HEK293T (cell line): ENCODE measurements at regions not wholly inside any gene's neighbourhood (a gene's known extent, or its start where the extent isn't known, plus 50 kb on each side); places are given as distances from the start of the nearest gene placed in this dataset.

Source experiments
- CTCF ChIA-PET: fragments of 350-600 bp; formaldehyde crosslinking; extraction: SDS; loops from one replicate; lab custom pipeline; 2021; ENCODE audit warnings: antibody characterized with exemption, inconsistent platforms; lab: Yijun Ruan, JAX
- POLR2A ChIA-PET: fragments of 350-600 bp; formaldehyde crosslinking; extraction: SDS; loops from one replicate; lab custom pipeline; 2020; ENCODE audit warnings: antibody characterized with exemption, inconsistent platforms; lab: Yijun Ruan, JAX
- DNase-seq: peaks from one replicate; pipeline ENCODE4 v3.0.0; 2012; ENCODE audit warnings: mixed read lengths; ENCODE audit errors: extremely low spot score
- ARNT ChIP-seq: fragments of 450-650 bp; IDR thresholded peaks from 2 replicates; pipeline ENCODE4 v1.6.1; 2017; ENCODE audit warnings: mild to moderate bottlenecking
- BHLHE40 ChIP-seq: fragments of 450-650 bp; IDR thresholded peaks from 2 replicates; pipeline ENCODE4 v1.6.1; 2016; ENCODE audit warnings: mild to moderate bottlenecking, moderate library complexity, borderline replicate concordance
- CTBP1 ChIP-seq: fragments of 450-650 bp; IDR thresholded peaks from 2 replicates; pipeline ENCODE4 v1.6.1; 2016; ENCODE audit warnings: borderline replicate concordance
- ELF4 ChIP-seq: fragments of 450-650 bp; IDR thresholded peaks from 2 replicates; pipeline ENCODE4 v1.6.1; 2017; ENCODE audit warnings: antibody characterized with exemption
- FOXA1 ChIP-seq: fragments of 450-650 bp; IDR thresholded peaks from 2 replicates; pipeline ENCODE4 v1.6.1; 2016; ENCODE audit warnings: mild to moderate bottlenecking
- FOXK2 ChIP-seq: fragments of 450-650 bp; IDR thresholded peaks from 2 replicates; pipeline ENCODE4 v1.6.1; 2016; ENCODE audit warnings: mild to moderate bottlenecking
- FOXM1 ChIP-seq: fragments of 450-650 bp; IDR thresholded peaks from 2 replicates; pipeline ENCODE4 v1.6.1; 2017; ENCODE audit warnings: mild to moderate bottlenecking, borderline replicate concordance
- HDGF ChIP-seq: fragments of 450-650 bp; IDR thresholded peaks from 2 replicates; pipeline ENCODE4 v1.6.1; 2017; ENCODE audit warnings: antibody characterized with exemption, borderline replicate concordance
- L3MBTL2 ChIP-seq: fragments of 450-650 bp; conservative IDR thresholded peaks from 2 replicates; pipeline ENCODE4 v1.6.1; 2016; ENCODE audit warnings: mild to moderate bottlenecking
- LEF1 ChIP-seq: fragments of 450-650 bp; IDR thresholded peaks from 2 replicates; pipeline ENCODE4 v1.6.1; 2017; ENCODE audit warnings: mild to moderate bottlenecking, borderline replicate concordance
- NFRKB ChIP-seq: fragments of 450-650 bp; IDR thresholded peaks from 2 replicates; pipeline ENCODE4 v1.6.1; 2016; ENCODE audit warnings: mild to moderate bottlenecking, moderate library complexity
- PKNOX1 ChIP-seq: fragments of 450-650 bp; IDR thresholded peaks from 2 replicates; pipeline ENCODE4 v1.6.1; 2016
- SP1 ChIP-seq: fragments of 450-650 bp; IDR thresholded peaks from 2 replicates; pipeline ENCODE4 v1.6.1; 2017
- SUZ12 ChIP-seq: fragments of 450-650 bp; IDR thresholded peaks from 2 replicates; pipeline ENCODE4 v1.6.1; 2016; ENCODE audit warnings: mild to moderate bottlenecking
- TARDBP ChIP-seq: fragments of 450-650 bp; IDR thresholded peaks from 2 replicates; pipeline ENCODE4 v1.6.1; 2016
- ZNF384 ChIP-seq: fragments of 450-650 bp; IDR thresholded peaks from 2 replicates; pipeline ENCODE4 v1.6.1; 2016

GRCh38 chr2:9082158-9082557 lies 78.7 kb upstream of the MBOAT2 start:
- TF ChIP-seq ZNF384 (no peak), CTBP1 (no peak)
- CTCF ChIA-PET, result interaction anchor here (0.6 kb wide), 1 partner anchor 66 kb away, joined by 7 read pairs; no protein-coding TSS in a partner anchor
- POLR2A ChIA-PET, result no interaction called here
- DNase-seq, result no peak

- TF ChIP-seq FOXK2 (no peak), L3MBTL2 (no peak), ELF4 (no peak), NFRKB (no peak), HDGF (no peak), BHLHE40 (no peak), FOXA1 (no peak), TARDBP (no peak), ARNT (no peak), LEF1 (no peak), ZNF384 (no peak), SP1 (no peak), SUZ12 (no peak), CTBP1 (no peak), FOXM1 (no peak), PKNOX1 (no peak)
- ChIA-PET POLR2A (no interaction called here), CTCF (interaction anchor here (0.6 kb wide), 1 partner anchor 66 kb away, joined by 7 read pairs; no protein-coding TSS in a partner anchor)
- no peak for DNase-seq
These were observed 78.3 kb upstream of the MBOAT2 start for GRCh38 chr2:9081750-9082149.

GRCh38 chr2:9078405-9078804 lies 74.9 kb upstream of the MBOAT2 start:
- CTCF ChIA-PET, result no interaction called here
- TF ChIP-seq ELF4, result no peak
- no peak for TF ChIP-seq LEF1
- no peak for TF ChIP-seq BHLHE40
- no peak for TF ChIP-seq SP1
- no peak for TF ChIP-seq HDGF
- no peak for TF ChIP-seq TARDBP
- no peak for TF ChIP-seq CTBP1
- no peak for TF ChIP-seq L3MBTL2
- TF ChIP-seq PKNOX1, result no peak
- no peak for TF ChIP-seq SUZ12

GRCh38 chr2:9077691-9078090 lies 74.2 kb upstream of the MBOAT2 start:
- no peak for DNase-seq
- CTCF ChIA-PET, result no interaction called here
- TF ChIP-seq LEF1 (no peak), ELF4 (no peak), CTBP1 (no peak)
- POLR2A ChIA-PET, result no interaction called here

More at GRCh38 chr2:9078405-9078804, 74.9 kb upstream of the MBOAT2 start:
- POLR2A ChIA-PET, result no interaction called here
- DNase-seq, result no peak

GRCh38 chr2:9076755-9077154 lies 73.3 kb upstream of the MBOAT2 start:
- no peak for TF ChIP-seq SP1
- TF ChIP-seq HDGF, result no peak
- no peak for TF ChIP-seq TARDBP
- no peak for TF ChIP-seq BHLHE40
- TF ChIP-seq PKNOX1, result no peak
- TF ChIP-seq ZNF384, result no peak
- TF ChIP-seq FOXK2, result no peak
- no peak for TF ChIP-seq SUZ12
- CTCF ChIA-PET, result no interaction called here
- POLR2A ChIA-PET, result no interaction called here
- DNase-seq, result no peak

GRCh38 chr2:9076210-9076609 lies 72.7 kb upstream of the MBOAT2 start:
- TF ChIP-seq ARNT, result no peak
- no peak for TF ChIP-seq FOXA1
- TF ChIP-seq FOXK2, result no peak
- no peak for TF ChIP-seq ZNF384
- TF ChIP-seq LEF1, result no peak
- no peak for TF ChIP-seq SP1
- TF ChIP-seq TARDBP, result no peak
- TF ChIP-seq CTBP1, result no peak
- TF ChIP-seq NFRKB, result no peak
- TF ChIP-seq L3MBTL2, result no peak
- no peak for TF ChIP-seq BHLHE40
- no peak for TF ChIP-seq PKNOX1
- DNase-seq, result no peak
- ChIA-PET CTCF (no interaction called here), POLR2A (no interaction called here)
